ENCODE measurements at regions not wholly inside any gene's neighbourhood (a gene's known extent, or its start where the extent isn't known, plus 50 kb on each side); places are given as distances from the start of the nearest gene placed in this dataset.

GRCh38 chr2:235413064-235413463 is 80.8 kb upstream of the AGAP1 start:
- TF ChIP-seq CTBP1 (IDR thresholded peaks at IDR 0.05; ENCODE audit: borderline replicate concordance) (no peak), FOXM1 (IDR thresholded peaks at IDR 0.05; ENCODE audit: borderline replicate concordance) (no peak), SUZ12 (IDR thresholded peaks at IDR 0.05) (no peak), BHLHE40 (IDR thresholded peaks at IDR 0.05; ENCODE audit: borderline replicate concordance) (no peak), PKNOX1 (IDR thresholded peaks at IDR 0.05) (no peak), NFRKB (IDR thresholded peaks at IDR 0.05) (no peak), ARNT (IDR thresholded peaks at IDR 0.05) (no peak), HDGF (IDR thresholded peaks at IDR 0.05; ENCODE audit: borderline replicate concordance) (no peak), FOXA1 (IDR thresholded peaks at IDR 0.05) (no peak), ZNF384 (IDR thresholded peaks at IDR 0.05) (no peak), TARDBP (IDR thresholded peaks at IDR 0.05) (no peak), L3MBTL2 (conservative IDR thresholded peaks at IDR 0.05) (no peak), LEF1 (IDR thresholded peaks at IDR 0.05; ENCODE audit: borderline replicate concordance) (no peak)

All from HEK293T (cell line).